Prostate gland (tissue), 2 donors: ENCODE measurements at regions not wholly inside any gene's neighbourhood (a gene's known extent, or its start where the extent isn't known, plus 50 kb on each side); places are given as distances from the start of the nearest gene placed in this dataset.

ENCODE experiments used
- CTCF ChIP-seq, 4 experiments: fragments of 200-600 bp in 2 of 4; fragments of 450-650 bp in 2 of 4; sonication (generic) in 2 of 4; IDR thresholded peaks; 1 replicate in 3 of 4; 2 replicates in 1 of 4; pipeline ENCODE4 v1.5.1; 2016 to 2019; ENCODE audit warnings: antibody characterized with exemption in 4 of 4, mild to moderate bottlenecking in 2 of 4, moderate library complexity in 2 of 4
- POLR2A ChIP-seq: fragments of 450-650 bp; IDR thresholded peaks from one replicate; pipeline ENCODE4 v1.6.1; 2016; ENCODE audit warnings: antibody characterized with exemption, mild to moderate bottlenecking

DNA sequence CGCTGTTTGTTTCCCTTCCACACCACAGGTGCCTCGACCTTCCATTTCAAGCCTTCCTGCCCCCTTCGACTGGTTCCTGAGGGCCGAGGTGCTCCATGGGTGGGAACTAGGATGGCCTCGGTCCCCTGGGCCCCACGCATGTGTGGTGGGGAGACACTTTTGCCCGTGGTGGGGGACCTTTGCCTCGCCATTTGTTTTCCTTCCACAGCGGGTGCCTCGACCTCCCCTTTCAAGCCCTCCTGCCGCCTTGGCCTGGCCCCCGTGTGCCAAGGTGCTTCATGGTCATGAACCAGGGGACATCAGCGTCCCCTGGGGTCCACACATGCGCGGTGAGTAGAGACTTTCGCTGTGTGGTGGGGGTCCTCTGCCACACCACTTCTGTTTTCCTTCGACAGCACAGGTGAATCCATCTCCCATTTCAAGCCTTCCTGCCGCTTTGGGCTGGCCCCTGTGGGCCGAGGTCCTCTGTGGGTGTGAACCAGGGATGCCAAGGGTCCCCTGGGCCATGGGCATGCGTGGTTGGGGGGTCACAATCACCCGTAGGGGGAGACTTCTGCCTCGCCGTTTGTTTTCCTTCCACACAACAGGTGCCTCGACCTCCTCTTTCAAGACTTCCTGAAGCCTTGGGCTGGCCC, 364.4 kb downstream of the ALG10 start:
- TF ChIP-seq CTCF (IDR thresholded peaks at IDR 0.05) = no peak
- no peak for TF ChIP-seq POLR2A
